ENCODE measurements at regions not wholly inside any gene's neighbourhood (a gene's known extent, or its start where the extent isn't known, plus 50 kb on each side); places are given as distances from the start of the nearest gene placed in this dataset.

GRCh38 chr7:22654831-22655230 is 72.2 kb upstream of the IL6 start:
- ATAC-seq, result no peak
- intact Hi-C loops (cut with micrococcal nuclease), result no loop called here

More at GRCh38 chr7:22654831-22655230, 72.2 kb upstream of the IL6 start:
- H3K79me2 ChIP-seq (ENCODE audit: insufficient read depth, low read length), result no peaks in the 10 kb centered on the region
- no peak overlapping the region for H3K4me2 ChIP-seq (ENCODE audit: low read length)
- H3K9me3 ChIP-seq (ENCODE audit: control insufficient read depth in 1 of 2, insufficient read depth in 1 of 2, low read depth in 1 of 2, low read length in 2 of 2), result no peaks in the 10 kb centered on the region
- no peaks in the 10 kb centered on the region for H3K9me2 ChIP-seq (ENCODE audit: insufficient read depth)
- POLR2A ChIA-PET, result no interaction called here
- peaks cover 0 to 6% of the 10 kb centered on the region in 2 experiments; a peak in 1 of 4 replicates for H3K4me1 ChIP-seq (ENCODE audit: control insufficient read depth in 1 of 2, insufficient read depth in 2 of 2, low read length in 2 of 2)
- no peaks in the 10 kb centered on the region for H4K20me1 ChIP-seq (ENCODE audit: insufficient read depth)
- H3K36me3 ChIP-seq (ENCODE audit: control insufficient read depth in 1 of 2, insufficient read depth in 2 of 2, low read length in 2 of 2), result no peaks in the 10 kb centered on the region
- H3K27me3 ChIP-seq (ENCODE audit: insufficient read depth, low read length), result no peaks in the 10 kb centered on the region
- no peak overlapping the region for H2AFZ ChIP-seq (ENCODE audit: low read depth, low read length, poor library complexity, severe bottlenecking)
- H3K4me3 ChIP-seq (replicated peaks in 1 of 2; ENCODE audit: low read depth in 1 of 2, low read length in 2 of 2), result no peak overlapping the region
- RAD21 ChIA-PET (ENCODE audit: low non-redundant PET in 1 of 2, low total read pairs in 2 of 2, uncharacterized antibody in 2 of 2, unreplicated experiment in 2 of 2), result no interaction called here
- CTCF ChIA-PET, result no interaction called here
- TF ChIP-seq CEBPB (IDR thresholded peaks at IDR 0.05; ENCODE audit: low read depth) (no peak), TCF7L2 (IDR thresholded peaks at IDR 0.05; ENCODE audit: borderline replicate concordance, extremely low read depth, insufficient read depth, insufficient read length) (no peak), EGR1 (IDR thresholded peaks at IDR 0.05; ENCODE audit: low read depth) (no peak), ZBTB33 (IDR thresholded peaks at IDR 0.05; ENCODE audit: extremely low read depth, insufficient replicate concordance, low read length) (no peak), YY1 (IDR thresholded peaks at IDR 0.05; ENCODE audit: extremely low read depth, insufficient replicate concordance, low read depth, low read length) (no peak), FOSL1 (IDR thresholded peaks at IDR 0.05; ENCODE audit: low read depth) (no peak), ZNF274 (IDR thresholded peaks at IDR 0.05; ENCODE audit: low read depth, low read length) (no peak), ATF3 (IDR thresholded peaks at IDR 0.05) (no peak), SRF (IDR thresholded peaks at IDR 0.05; ENCODE audit: low read depth) (no peak), POLR2A (IDR thresholded peaks at IDR 0.05; ENCODE audit: borderline replicate concordance, extremely low read depth, insufficient read depth, insufficient read length) (no peak), ZFX (IDR thresholded peaks at IDR 0.05) (no peak), SP1 (IDR thresholded peaks at IDR 0.05; ENCODE audit: low read depth) (no peak), RAD21 (IDR thresholded peaks at IDR 0.05; ENCODE audit: low read depth) (no peak), EZH2 (IDR thresholded peaks at IDR 0.05) (no peak)
- TF ChIP-seq, protein P1, sequence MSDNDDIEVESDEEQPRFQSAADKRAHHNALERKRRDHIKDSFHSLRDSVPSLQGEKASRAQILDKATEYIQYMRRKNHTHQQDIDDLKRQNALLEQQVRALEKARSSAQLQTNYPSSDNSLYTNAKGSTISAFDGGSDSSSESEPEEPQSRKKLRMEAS (IDR thresholded peaks at IDR 0.05), result no peak
- no peak overlapping the region for H3K9ac ChIP-seq (ENCODE audit: low read length)
- DNase-seq (ENCODE audit: low read depth, low spot score), result no peak
- no peak overlapping the region for H3K27ac ChIP-seq (ENCODE audit: low read depth, low read length)
- BruUV-seq (replicated peaks), result no TSS peak

Data from HCT116 (cell line).